ENCODE measurements at regions not wholly inside any gene's neighbourhood (a gene's known extent, or its start where the extent isn't known, plus 50 kb on each side); places are given as distances from the start of the nearest gene placed in this dataset.

GRCh38 chr1:43069461-43070050 lies 102.5 kb downstream of the EBNA1BP2 start:
- TF ChIP-seq, protein P1, sequence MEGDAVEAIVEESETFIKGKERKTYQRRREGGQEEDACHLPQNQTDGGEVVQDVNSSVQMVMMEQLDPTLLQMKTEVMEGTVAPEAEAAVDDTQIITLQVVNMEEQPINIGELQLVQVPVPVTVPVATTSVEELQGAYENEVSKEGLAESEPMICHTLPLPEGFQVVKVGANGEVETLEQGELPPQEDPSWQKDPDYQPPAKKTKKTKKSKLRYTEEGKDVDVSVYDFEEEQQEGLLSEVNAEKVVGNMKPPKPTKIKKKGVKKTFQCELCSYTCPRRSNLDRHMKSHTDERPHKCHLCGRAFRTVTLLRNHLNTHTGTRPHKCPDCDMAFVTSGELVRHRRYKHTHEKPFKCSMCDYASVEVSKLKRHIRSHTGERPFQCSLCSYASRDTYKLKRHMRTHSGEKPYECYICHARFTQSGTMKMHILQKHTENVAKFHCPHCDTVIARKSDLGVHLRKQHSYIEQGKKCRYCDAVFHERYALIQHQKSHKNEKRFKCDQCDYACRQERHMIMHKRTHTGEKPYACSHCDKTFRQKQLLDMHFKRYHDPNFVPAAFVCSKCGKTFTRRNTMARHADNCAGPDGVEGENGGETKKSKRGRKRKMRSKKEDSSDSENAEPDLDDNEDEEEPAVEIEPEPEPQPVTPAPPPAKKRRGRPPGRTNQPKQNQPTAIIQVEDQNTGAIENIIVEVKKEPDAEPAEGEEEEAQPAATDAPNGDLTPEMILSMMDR (IDR thresholded peaks at IDR 0.05; ENCODE audit: insufficient read depth, low read depth, low read length): no peak
- no peak for TF ChIP-seq EZH2 (IDR thresholded peaks at IDR 0.05; ENCODE audit: insufficient read depth, low read length)
